HUES6 (cell line): ENCODE measurements at regions not wholly inside any gene's neighbourhood (a gene's known extent, or its start where the extent isn't known, plus 50 kb on each side); places are given as distances from the start of the nearest gene placed in this dataset.
"Not testable (repeated sequence)": the region's sequence is repeated elsewhere in the genome, so short reads cannot be mapped to it uniquely, and the experiment has no call there.

Source experiments
- H3K27ac ChIP-seq: 2 replicates; pipeline ENCODE4 v1.7.0; 2013; ENCODE audit warnings: low read depth, mild to moderate bottlenecking, low read length, inconsistent platforms
- H3K27me3 ChIP-seq: 2 replicates; pipeline ENCODE4 v1.6.1; 2013; ENCODE audit warnings: low read length; ENCODE audit not compliant: control insufficient read depth, insufficient read depth
- H3K36me3 ChIP-seq: 2 replicates; pipeline ENCODE4 v1.6.1; 2013; ENCODE audit warnings: low read length; ENCODE audit not compliant: control insufficient read depth, insufficient read depth
- H3K4me1 ChIP-seq: 2 replicates; pipeline ENCODE4 v1.6.1; 2013; ENCODE audit warnings: low read length; ENCODE audit not compliant: control insufficient read depth, insufficient read depth
- H3K4me3 ChIP-seq: 2 replicates; pipeline ENCODE4 v1.5.1; 2013; ENCODE audit warnings: low read depth, low read length
- H3K9ac ChIP-seq: one replicate; pipeline ENCODE4 v1.6.1; 2013; ENCODE audit warnings: mild to moderate bottlenecking, low read length
- H3K9me3 ChIP-seq: 2 replicates; pipeline ENCODE4 v1.6.1; 2013; ENCODE audit warnings: low read depth, low read length; ENCODE audit not compliant: control insufficient read depth, insufficient read depth

DNA sequence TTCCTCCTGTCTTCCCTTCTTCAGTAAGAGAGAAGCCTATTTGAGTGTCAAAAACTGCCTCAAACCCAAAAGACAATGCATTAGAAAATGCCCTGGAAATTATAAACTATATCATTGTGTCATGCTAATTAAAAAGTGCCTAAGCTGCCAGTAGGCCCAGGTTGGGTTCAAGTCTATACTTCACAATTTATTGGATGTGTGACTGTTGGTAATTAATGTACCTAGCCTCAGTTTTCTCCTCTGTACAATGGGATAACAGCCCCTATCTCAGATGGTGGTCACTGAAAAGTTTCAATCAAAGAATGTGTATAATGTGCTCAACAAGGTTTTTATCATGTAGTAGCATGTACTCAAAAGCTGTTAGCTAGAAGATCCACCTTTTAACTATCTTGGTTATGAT, 246.9 kb upstream of the DUSP10 start:
- Histone ChIP-seq H3K27me3 (no peaks in the 10 kb centered on the region), H3K4me3 (no peak overlapping the region), H3K27ac (no peak overlapping the region), H3K9me3 (peaks cover 3% of the 10 kb centered on the region; the same call in 1 of the 2 replicates), H3K4me1 (no peaks in the 10 kb centered on the region; the same call in 1 of the 2 replicates), H3K9ac (no peak overlapping the region), H3K36me3 (no peaks in the 10 kb centered on the region)

DNA sequence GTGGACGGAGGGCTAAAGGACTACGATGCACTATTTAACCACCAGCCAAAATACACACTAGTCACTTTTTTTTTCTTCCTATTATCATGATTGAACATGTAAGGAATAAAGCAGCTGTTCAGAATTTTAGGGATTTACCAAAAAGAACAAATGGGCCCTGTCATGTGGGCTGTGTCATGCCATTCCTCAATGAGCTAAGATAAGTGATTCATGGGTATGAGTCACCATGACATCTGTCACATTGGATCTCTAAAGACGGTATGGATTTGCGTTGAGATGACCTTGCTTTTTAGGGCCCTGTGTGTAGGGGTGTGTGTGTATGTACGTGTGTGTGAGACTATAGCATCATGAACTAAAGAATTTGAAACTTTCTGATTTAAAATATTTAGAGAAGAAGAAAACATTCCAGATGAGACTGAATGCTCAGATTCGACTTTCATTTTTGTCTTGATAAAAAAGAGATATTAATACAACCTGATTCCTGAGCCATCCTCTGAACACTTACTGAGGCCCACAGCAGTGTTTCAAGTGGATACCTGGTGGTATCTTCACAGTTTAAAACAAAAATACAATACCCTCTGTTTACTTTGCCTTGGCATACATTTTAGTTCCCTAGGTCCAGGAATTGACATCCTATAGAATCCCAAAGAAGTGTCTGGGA, 246.1 kb upstream of the DUSP10 start:
- H3K4me3 ChIP-seq: no peak overlapping the region

DNA sequence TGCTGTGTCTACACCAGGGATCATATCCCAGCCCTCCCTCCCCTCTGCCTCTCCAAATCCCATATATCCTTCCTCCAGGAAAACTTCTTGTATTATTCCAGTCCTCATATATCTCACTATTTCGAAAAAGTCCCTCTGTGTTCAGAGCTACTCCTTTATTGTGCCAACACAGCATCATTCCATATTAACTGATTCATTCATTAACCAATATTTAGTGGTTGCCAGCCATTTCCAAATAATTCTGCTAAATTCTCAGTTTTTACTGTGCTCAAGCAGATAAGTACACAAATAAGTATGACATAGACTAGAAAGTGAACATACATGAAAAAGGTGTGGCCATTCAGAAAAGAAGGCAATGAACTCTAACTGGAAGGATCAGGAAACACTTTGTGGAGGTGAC, 241.6 kb upstream of the DUSP10 start:
- Histone ChIP-seq H3K27me3 (no peaks in the 10 kb centered on the region), H3K27ac (no peak overlapping the region), H3K4me3 (no peak overlapping the region), H3K9ac (no peak overlapping the region), H3K9me3 (peaks cover 3% of the 10 kb centered on the region; the same call in 1 of the 2 replicates), H3K4me1 (peaks cover 12% of the 10 kb centered on the region), H3K36me3 (peaks cover 4% of the 10 kb centered on the region; the same call in 1 of the 2 replicates)

More for the DNA sequence above, 246.1 kb upstream of the DUSP10 start:
- no peak overlapping the region for H3K27ac ChIP-seq
- peaks cover 3% of the 10 kb centered on the region; the same call in 1 of the 2 replicates for H3K9me3 ChIP-seq
- no peak overlapping the region for H3K9ac ChIP-seq
- no peaks in the 10 kb centered on the region for H3K36me3 ChIP-seq
- no peaks in the 10 kb centered on the region for H3K27me3 ChIP-seq
- H3K4me1 ChIP-seq: no peaks in the 10 kb centered on the region; the same call in 1 of the 2 replicates

DNA sequence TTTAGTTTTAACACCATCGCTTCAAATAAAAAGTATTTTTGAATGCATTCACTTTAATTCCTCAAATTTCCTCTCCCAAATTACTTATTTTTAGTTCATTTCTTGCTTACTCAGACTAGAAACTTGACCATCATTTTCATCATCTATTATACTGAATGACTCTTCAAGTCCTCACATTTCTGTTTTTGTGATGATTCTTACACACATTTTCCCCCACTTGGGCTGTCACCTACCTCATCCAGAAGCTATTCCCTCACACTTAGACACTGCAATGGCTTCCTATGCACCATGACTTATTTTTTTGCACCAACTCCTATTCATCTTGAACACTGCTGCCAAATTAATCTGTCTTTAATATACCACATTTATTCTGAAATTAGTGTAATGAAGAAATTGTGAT, 239.6 kb upstream of the DUSP10 start:
- H3K4me3 ChIP-seq: no peak overlapping the region
- H3K9me3 ChIP-seq: peaks cover 3% of the 10 kb centered on the region; the same call in 1 of the 2 replicates
- peaks cover 4% of the 10 kb centered on the region; the same call in 1 of the 2 replicates for H3K36me3 ChIP-seq
- H3K4me1 ChIP-seq: peaks cover 12% of the 10 kb centered on the region
- H3K27me3 ChIP-seq: no peaks in the 10 kb centered on the region
- no peak overlapping the region for H3K9ac ChIP-seq
- no peak overlapping the region for H3K27ac ChIP-seq

DNA sequence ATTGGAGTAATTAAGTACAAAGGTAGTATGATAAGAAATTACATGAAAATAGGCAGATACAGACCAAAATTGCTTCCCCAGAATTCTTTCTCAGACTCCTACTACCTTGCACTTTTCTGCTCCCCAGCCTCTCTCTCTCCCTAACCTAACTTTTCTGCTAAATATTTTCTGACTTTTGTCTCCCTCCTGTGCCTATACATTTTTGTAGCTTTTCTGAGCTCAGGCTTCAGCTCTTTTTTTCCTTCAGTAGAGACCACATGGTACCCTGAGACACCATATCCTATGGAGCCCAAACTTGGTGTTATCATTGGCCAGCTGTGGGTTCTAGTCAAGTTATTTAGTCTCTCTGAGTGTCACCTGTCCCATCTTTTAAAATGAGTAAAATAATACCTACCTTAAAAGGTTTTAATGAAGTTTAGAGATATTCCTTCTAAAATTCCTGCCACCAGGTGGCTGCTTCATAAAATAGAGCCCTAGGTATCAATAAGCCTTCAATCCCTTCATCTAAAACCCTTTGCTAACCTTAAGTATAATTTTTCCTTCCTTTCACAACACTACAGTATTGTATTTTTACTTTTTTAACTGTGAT, 237.6 kb upstream of the DUSP10 start:
- H3K9ac ChIP-seq: peak overlapping the region; percentile 50
- H3K27ac ChIP-seq: peak overlapping the region; percentile 80
- peaks cover 4% of the 10 kb centered on the region; the same call in 1 of the 2 replicates for H3K36me3 ChIP-seq
- peak overlapping the region; percentile 61; the same call in 1 of the 2 replicates for H3K4me3 ChIP-seq
- H3K27me3 ChIP-seq: no peaks in the 10 kb centered on the region
- H3K9me3 ChIP-seq: no peaks in the 10 kb centered on the region
- peaks cover 12% of the 10 kb centered on the region for H3K4me1 ChIP-seq

DNA sequence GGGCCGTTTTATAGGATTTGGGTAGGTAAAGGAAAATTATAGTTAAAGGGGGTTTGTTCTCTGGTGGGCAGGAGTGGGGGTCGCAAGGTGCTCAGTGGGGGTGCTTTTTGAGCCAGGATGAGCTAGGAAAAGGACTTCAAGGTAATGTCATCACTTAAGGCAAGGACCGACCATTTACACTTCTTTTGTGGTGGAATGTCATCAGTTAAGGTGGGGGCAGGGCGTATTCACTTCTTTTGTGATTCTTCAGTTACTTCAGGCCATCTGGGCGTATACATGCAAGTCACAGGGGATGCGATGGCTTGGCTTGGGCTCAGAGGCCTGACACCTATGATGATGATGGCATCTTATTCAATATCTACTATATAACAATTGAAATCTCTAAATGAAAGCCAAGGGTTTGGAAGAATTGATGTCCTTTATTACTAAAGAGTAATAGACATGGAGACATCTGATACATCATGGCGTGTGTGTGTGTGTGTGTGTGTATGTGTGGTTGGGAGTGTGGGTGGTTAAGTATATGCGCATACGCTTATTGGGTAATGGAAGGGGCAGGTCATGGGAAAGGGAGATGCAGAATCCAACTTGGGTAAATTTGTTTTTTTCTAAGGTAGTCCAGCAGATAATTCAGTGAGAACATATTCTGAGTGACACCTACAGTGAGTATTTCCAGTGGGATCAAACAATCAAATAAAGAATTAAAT, 236.9 kb upstream of the DUSP10 start:
- Histone ChIP-seq H3K4me1 (peaks cover 12% of the 10 kb centered on the region), H3K4me3 (peak overlapping the region; percentile 61), H3K9ac (peak overlapping the region; percentile 95), H3K27ac (peak overlapping the region; percentile 85)
- not testable (repeated sequence) for H3K9me3 ChIP-seq, H3K36me3 ChIP-seq, H3K27me3 ChIP-seq

DNA sequence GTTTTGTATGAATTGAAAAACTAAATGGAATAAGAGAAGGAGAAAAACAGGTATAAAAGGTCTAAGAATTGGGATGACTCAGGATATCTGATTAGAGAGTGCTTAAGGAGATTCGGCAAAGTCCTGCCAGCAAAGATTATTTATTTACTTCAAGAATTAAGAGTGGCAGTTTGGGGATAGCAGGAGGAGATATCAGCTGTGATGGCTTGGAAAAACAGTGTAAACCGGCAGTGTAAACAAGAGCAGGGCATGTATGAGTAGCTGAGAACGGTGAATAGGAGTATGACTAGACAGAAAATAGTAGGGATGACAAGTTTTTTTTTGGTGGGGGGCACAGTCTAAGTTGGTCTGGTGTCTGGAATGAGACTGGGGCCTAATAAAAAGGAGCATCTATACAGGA, 231.9 kb upstream of the DUSP10 start:
- H3K27me3 ChIP-seq, H3K4me3 ChIP-seq, H3K27ac ChIP-seq, H3K9me3 ChIP-seq: not testable (repeated sequence)
- Histone ChIP-seq H3K36me3 (peaks cover 24% of the 10 kb centered on the region; the same call in 1 of the 2 replicates), H3K4me1 (peaks cover 15% of the 10 kb centered on the region), H3K9ac (peak overlapping the region; percentile 86)

DNA sequence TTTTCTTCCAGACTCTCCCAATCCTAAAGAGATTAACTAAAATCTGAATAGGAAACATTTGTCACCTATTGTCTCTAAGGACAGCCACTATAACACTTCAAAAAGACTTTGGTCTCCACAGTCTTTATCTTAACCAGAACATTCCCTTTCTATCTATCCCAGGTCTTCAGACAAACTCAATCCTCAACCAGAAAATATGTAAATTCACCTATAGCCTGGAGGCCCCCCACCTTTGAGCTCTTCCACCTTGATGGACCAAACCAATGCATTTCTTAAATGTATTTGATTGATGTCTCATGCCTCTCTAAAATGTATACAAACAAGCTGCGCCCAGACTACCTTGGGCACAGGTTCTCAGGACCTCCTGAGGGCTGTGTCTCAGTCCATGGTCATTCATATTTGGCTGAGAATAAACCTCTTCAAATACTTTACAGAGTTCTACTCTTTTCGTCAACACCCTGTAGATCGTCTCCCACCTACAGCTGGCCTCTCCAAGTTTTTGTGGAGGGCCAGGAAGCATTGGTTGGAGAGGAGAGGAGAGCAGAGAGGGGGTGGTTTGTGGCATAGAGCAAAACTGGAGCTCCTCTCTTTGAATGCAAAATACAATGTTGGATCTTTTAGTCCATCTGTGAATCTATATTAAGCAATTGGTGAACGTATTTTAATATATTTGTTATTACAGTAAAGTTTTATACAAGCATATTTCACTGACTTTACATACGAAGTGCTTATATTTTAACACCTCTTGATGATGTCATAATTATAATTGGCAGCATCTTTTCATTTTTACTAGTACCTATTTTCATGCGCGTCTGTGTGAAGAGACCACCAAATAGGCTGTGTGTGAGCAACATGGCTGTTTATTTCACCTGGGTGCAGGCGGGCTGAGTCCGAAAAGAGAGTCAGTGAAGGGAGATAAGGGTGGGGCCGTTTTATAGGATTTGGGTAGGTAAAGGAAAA, 230.7 kb upstream of the DUSP10 start:
- Histone ChIP-seq H3K9ac (peak overlapping the region; percentile 95), H3K27me3 (no peaks in the 10 kb centered on the region), H3K9me3 (no peaks in the 10 kb centered on the region)

DNA sequence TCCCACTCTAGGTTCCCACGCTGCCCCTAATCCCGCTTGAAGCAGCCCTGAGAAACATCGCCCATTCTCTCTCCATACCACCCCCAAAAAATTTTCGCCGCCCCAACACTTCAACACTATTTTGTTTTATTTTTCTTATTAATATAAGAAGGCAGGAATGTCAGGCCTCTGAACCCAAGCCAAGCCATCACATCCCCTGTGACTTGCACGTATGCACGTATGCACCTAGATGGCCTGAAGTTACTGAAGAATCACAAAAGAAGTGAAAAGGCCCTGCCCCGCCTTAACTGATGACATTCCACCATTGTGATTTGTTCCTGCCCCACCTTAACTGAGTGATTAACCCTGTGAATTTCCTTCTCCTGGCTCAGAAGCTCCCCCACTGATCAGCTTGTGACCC, 229.1 kb upstream of the DUSP10 start:
- not testable (repeated sequence) for H3K27me3 ChIP-seq, H3K9me3 ChIP-seq
- peaks cover 14% of the 10 kb centered on the region for H3K4me1 ChIP-seq
- peaks cover 30% of the 10 kb centered on the region; the same call in 1 of the 2 replicates for H3K36me3 ChIP-seq
- peak overlapping the region; percentile 53; the same call in 1 of the 2 replicates for H3K4me3 ChIP-seq
- H3K27ac ChIP-seq: peak overlapping the region; percentile 88; the same call in 1 of the 2 replicates
- H3K9ac ChIP-seq: peak overlapping the region; percentile 70

More for the DNA sequence above, 230.7 kb upstream of the DUSP10 start:
- Histone ChIP-seq H3K36me3 (peaks cover 30% of the 10 kb centered on the region; the same call in 1 of the 2 replicates), H3K4me1 (peaks cover 14% of the 10 kb centered on the region), H3K4me3 (peak overlapping the region; percentile 57; the same call in 1 of the 2 replicates), H3K27ac (peak overlapping the region; percentile 88)

DNA sequence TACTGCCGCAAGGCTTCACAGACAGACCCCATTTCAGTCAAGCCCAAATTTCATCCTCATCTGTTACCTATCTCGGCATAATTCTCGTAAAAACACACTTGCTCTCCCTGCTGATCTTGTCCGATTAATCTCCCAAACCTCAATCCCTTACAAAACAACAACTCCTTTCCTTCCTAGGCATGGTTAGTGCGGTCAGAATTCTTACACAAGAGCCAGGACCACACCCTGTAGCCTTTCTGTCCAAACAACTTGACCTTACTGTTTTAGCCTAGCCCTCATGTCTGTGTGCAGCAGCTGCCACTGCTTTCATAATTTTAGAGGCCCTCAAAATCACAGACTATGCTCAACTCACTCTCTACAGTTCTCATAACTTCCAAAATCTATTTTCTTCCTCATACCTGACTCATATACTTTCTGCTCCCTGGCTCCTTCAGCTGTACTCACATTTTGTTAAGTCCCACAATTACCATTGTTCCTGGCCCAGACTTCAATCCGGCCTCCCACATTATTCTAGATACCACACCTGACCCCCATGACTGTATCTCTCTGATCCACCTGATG, 227.5 kb upstream of the DUSP10 start:
- H3K27me3 ChIP-seq, H3K27ac ChIP-seq, H3K9me3 ChIP-seq: not testable (repeated sequence)
- peaks cover 26% of the 10 kb centered on the region for H3K4me1 ChIP-seq
- H3K36me3 ChIP-seq: peaks cover 30% of the 10 kb centered on the region; the same call in 1 of the 2 replicates
- H3K9ac ChIP-seq: peak overlapping the region; percentile 70
- peak overlapping the region; percentile 64; the same call in 1 of the 2 replicates for H3K4me3 ChIP-seq
